Mucosa of descending colon (tissue), 3 donors: ENCODE measurements at regions not wholly inside any gene's neighbourhood (a gene's known extent, or its start where the extent isn't known, plus 50 kb on each side); places are given as distances from the start of the nearest gene placed in this dataset.
A peak's percentile ranks its signal among the peaks of the same experiment; 100 is the strongest.
"Not testable (repeated sequence)": the region's sequence is repeated elsewhere in the genome, so short reads cannot be mapped to it uniquely, and the experiment has no call there.

ENCODE experiments used
- ATAC-seq: fragments of 200-7000 bp; cut with Tn5 transposase; one replicate; pipeline ENCODE4 v1.9.1; 2020; ENCODE audit warnings: mild to moderate bottlenecking, moderate library complexity
- DNase-seq, 3 donors: peaks; one replicate each; pipeline ENCODE4 v3.0.0-alpha.2; 2020
- H3K36me3 ChIP-seq: fragments of 200-600 bp; one replicate; pipeline ENCODE4 v1.8.0; 2021; ENCODE audit warnings: low read depth, mild to moderate bottlenecking
- H3K4me1 ChIP-seq: fragments of 200-600 bp; one replicate; pipeline ENCODE4 v1.8.0; 2021; ENCODE audit warnings: low read depth, mild to moderate bottlenecking
- H3K4me3 ChIP-seq: fragments of 200-600 bp; one replicate; pipeline ENCODE4 v1.8.0; 2021; ENCODE audit warnings: mild to moderate bottlenecking
- H3K9me3 ChIP-seq: fragments of 200-600 bp; one replicate; pipeline ENCODE4 v1.8.0; 2021; ENCODE audit warnings: mild to moderate bottlenecking
- intact Hi-C, 2 donors: fragments of 100-400 bp; cut with DNase I in 1 of 2; cut with micrococcal nuclease in 1 of 2; formaldehyde crosslinking; loops; one replicate each; pipeline versions ENCODE4 v1.11.0 to v1.11.1; 2022; cut with DNase I, micrococcal nuclease
- TF ChIP-seq, protein P1 (sequence below): fragments of 200-600 bp; IDR thresholded peaks from one replicate; pipeline ENCODE4 v1.8.0; 2022; ENCODE audit warnings: antibody characterized with exemption, mild to moderate bottlenecking
- donor health status: DM: no; HTN: no; CAD: no; lungs with moderate emphysema.
- donor health status: DM: no; HTN: no; CAD: no.
- donor health status: DM: no; HTN: yes; CAD: no.

DNA sequence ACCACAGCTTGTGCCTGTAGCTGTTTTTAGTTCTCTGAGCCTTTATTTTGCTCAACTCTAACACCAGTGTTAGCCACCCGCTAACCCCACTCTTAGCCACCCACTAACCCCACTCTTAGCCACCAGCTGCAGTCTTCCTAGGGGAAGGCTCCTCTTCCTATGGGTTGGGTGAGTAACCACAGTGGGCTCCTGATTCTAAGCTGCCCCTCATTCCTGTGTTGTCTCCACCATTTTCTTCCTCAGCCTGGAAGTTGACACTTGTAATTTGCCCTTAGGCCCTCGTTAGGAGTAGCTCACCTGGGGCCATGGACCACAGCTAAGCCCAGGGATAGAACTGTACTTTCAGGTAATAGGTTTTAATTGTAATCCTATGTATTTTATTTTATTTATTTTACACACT, 782.9 kb upstream of the TPTE start:
- no peak for ATAC-seq
- no peaks in the 10 kb centered on the region for H3K4me1 ChIP-seq
- no peak for DNase-seq
- TF ChIP-seq, protein P1, sequence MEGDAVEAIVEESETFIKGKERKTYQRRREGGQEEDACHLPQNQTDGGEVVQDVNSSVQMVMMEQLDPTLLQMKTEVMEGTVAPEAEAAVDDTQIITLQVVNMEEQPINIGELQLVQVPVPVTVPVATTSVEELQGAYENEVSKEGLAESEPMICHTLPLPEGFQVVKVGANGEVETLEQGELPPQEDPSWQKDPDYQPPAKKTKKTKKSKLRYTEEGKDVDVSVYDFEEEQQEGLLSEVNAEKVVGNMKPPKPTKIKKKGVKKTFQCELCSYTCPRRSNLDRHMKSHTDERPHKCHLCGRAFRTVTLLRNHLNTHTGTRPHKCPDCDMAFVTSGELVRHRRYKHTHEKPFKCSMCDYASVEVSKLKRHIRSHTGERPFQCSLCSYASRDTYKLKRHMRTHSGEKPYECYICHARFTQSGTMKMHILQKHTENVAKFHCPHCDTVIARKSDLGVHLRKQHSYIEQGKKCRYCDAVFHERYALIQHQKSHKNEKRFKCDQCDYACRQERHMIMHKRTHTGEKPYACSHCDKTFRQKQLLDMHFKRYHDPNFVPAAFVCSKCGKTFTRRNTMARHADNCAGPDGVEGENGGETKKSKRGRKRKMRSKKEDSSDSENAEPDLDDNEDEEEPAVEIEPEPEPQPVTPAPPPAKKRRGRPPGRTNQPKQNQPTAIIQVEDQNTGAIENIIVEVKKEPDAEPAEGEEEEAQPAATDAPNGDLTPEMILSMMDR: no peak
- H3K36me3 ChIP-seq: no peaks in the 10 kb centered on the region
- no peak overlapping the region for H3K4me3 ChIP-seq
- intact Hi-C loops: no loop called here
- peaks cover 88% of the 10 kb centered on the region for H3K9me3 ChIP-seq

DNA sequence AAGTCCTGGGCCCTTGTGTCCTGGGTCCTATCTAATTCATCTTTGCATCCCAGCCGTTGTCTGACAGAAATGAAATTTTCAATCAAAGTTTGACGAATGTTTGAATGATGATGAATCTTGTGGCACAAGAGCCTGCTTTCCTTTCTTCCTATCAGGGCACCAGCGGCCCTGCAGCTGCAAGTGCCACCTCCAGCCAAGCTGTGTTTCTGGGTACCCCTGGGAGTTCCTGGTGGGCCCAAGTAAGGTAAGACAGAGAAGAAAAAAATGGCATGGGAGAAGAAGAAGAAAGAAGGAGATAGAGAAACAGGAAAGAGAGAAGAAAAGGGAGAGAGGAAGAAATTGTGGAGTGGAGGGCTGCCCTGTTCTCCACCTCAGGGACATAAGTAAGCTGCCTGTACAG, 782.1 kb upstream of the TPTE start:
- TF ChIP-seq, protein P1: no peak
- intact Hi-C loops: no loop called here
- ATAC-seq (no peak), DNase-seq (no peak)
- no peak overlapping the region for H3K4me3 ChIP-seq
- no peaks in the 10 kb centered on the region for H3K4me1 ChIP-seq
- H3K36me3 ChIP-seq: no peaks in the 10 kb centered on the region
- H3K9me3 ChIP-seq: peaks cover 88% of the 10 kb centered on the region

DNA sequence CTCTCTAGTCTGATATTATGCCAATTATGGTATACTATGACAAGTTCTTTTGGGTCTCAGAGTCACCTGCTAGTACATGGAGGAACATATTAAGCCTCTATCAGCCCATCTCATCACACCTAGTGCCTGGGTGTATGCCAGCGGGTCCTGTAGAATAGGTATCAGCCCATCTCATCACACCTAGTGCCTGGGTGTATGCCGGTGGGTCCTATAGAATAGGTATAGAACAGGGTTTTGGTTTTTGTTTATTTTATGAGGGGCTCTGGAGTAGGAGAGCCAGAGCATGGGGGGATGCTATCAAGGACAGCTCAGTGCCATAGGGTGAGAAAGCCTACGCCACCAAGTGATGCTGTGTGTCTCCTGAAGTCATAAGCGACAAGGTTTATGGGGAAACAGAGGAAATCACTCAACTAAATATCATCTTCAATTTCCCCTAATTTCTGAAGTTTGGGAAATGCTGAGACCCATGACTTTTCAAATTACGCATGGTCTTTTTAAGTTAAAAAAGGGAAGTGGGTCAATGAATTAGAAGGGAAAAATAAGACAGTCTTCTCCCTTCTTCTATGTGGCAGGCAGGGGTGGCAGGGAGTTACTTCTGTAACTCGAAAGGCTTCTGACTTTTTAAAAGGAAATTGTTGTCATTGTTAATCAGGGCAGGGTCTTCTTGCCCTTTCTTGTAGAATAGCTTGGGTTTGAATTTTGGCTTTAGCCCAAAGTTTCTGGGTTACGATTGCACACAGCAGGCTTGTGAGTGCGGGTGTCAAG, 781.0 kb upstream of the TPTE start:
- ATAC-seq, H3K36me3 ChIP-seq, H3K4me1 ChIP-seq, DNase-seq, intact Hi-C loops, H3K4me3 ChIP-seq: not testable (repeated sequence)
- H3K9me3 ChIP-seq: peaks cover 91% of the 10 kb centered on the region

DNA sequence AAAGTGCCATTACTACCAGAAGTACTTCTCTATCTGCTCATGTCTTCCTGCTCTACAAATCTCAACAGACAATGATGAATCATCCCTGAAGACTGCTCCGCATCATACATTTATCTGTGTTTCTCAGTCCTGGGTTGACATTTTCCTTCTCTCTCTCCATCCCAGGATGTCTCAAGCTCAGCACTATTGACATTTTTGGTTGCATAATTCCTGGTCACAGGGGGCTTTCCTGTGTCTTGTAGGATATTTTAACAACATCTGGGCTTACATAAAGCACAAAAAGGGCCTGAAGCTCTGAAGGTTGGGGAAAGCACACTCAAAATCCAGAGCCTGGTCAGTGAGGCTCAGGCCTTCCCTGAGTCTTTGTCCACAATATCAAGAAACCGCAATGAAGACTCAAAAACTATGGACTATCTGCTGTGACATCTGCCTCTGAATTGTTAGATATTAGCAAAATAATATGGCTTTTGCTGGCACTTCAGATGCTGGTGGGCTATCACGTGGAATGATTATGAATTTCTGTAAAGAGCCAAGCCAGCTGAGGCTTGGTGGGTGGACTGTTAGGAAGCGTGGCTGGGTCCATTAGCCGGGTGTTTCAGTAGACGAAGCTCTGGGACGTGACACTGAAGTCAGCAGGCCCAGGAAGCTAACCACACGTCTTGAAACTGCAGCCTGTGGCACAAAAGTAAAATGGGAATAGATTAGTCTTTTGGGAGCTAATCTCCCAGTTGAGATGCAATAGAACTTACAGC, 780.2 kb upstream of the TPTE start:
- ATAC-seq, H3K4me3 ChIP-seq, H3K4me1 ChIP-seq, intact Hi-C loops, H3K36me3 ChIP-seq, DNase-seq: not testable (repeated sequence)
- peaks cover 91% of the 10 kb centered on the region for H3K9me3 ChIP-seq

DNA sequence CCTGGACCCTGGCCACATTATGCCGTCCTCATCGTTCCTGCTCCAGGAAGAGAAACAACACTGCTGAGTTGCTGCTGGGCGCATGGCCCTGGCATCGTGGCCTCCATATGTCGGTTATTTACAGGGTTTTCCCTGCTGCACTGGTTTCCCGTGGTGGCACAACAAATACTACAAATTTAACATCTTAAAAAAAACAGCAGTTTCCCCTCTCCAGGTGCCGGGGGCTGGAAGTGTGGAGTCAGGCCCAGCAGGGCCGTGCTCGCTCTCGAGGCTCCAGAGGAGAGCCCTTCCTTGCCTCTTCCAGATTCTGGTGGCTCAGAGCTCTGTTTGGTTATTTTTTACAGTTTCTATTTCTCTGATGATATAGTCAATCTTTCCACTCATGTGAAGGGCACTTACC, 777.8 kb upstream of the TPTE start:
- H3K36me3 ChIP-seq, H3K4me1 ChIP-seq, H3K4me3 ChIP-seq, DNase-seq, intact Hi-C loops, ATAC-seq: not testable (repeated sequence)
- peaks cover 89% of the 10 kb centered on the region for H3K9me3 ChIP-seq

DNA sequence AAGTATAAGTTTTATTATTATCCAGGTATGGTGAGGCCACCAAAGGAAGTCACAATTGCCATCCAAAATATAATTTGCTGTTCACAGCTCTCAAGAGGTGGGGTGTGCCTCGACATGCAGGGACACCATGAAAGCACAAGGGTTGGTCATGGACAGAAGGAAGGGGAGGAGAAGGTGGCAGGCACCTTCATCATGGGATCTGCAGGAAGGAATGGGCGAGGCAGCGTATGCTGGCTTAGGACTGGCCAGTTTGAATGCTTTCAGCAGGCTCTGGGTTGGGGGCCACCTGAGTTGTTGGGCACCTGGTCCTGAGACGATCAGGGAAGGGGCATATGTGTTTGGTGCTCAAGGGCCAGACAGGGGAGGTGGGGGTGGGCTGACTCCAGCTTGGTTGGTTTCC, 777.2 kb upstream of the TPTE start:
- not testable (repeated sequence) for DNase-seq, ATAC-seq
- H3K9me3 ChIP-seq: peaks cover 88% of the 10 kb centered on the region

DNA sequence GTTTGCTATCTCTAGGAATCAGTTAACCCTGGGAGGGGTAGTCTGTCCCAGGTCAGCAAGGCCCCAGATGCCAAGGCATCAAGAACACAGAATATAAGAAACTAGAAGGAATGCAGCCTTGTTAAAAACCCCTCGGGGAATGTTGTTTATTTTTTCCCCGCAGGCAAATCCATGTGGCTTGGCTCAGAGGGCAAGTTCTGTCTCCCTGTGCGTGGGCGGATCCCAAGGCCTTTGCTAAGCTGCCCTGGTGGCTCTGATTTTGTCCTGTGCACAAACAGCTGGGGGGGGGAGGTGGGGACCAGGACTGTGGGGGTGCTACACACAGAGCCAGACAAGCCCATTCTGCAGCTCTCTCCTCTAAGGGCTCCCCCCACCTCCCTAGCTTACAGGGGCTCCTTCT, 776.8 kb upstream of the TPTE start:
- H3K36me3 ChIP-seq, H3K4me1 ChIP-seq, intact Hi-C loops, H3K4me3 ChIP-seq: not testable (repeated sequence)
- ATAC-seq (peak; percentile 18), DNase-seq (peak in 1 of 3 donors; percentile 14)
- H3K9me3 ChIP-seq: peaks cover 88% of the 10 kb centered on the region

More for the DNA sequence above, 777.2 kb upstream of the TPTE start:
- intact Hi-C loops, H3K36me3 ChIP-seq, H3K4me3 ChIP-seq, H3K4me1 ChIP-seq: not testable (repeated sequence)

DNA sequence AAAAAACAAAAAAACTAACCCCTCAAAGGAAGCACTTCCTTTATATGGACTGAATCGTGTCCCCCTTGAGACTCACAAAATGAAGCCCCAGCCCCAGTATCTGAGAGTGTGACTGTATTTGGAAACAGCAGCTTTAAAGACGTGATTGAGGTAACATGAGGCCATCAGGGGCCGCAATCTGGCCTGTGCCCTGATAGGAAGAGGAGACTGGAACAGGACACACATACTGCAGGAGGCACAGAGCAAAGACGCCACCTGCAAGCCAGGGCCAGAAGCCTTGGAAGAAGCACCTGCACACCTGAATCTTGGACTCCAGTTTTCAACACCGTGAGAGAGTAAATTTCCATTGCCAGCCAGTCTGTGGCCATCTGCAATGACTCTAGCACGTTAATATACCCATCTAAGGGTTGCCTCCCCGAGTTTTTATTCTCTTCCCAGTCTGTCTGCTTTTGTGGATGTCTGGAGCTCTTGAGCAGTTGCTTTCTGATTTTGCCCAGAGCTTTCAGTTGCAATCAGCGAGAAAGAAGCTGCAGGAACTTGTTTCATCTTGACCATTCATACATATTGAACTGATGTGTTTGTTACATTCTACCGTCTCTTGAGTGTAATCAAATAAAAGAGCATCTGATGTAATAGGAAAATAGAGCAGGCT, 775.8 kb upstream of the TPTE start:
- intact Hi-C loops, DNase-seq, H3K4me3 ChIP-seq, H3K4me1 ChIP-seq, ATAC-seq, H3K36me3 ChIP-seq: not testable (repeated sequence)
- H3K9me3 ChIP-seq: peaks cover 88% of the 10 kb centered on the region

DNA sequence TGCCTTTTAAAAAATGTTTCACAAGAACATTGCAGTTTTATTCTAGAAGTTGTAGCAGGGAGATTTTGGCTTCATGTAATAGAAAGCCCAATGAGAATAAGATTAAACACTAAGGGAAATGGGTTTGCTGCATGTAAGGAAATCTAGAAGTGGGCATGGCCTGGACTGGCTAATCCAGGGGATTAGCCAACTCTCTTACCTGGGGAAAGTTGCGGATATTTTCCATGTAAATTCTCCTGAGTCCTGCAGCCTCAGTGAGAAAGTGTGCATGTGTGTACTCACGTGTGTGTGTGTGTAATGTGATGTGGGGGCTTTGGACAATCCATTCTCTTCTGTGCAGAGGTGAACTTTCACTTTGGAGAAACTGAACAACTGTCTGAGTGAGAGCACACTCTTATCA, 775.1 kb upstream of the TPTE start:
- ATAC-seq, DNase-seq, H3K4me1 ChIP-seq, intact Hi-C loops, H3K4me3 ChIP-seq, H3K36me3 ChIP-seq: not testable (repeated sequence)
- peaks cover 89% of the 10 kb centered on the region for H3K9me3 ChIP-seq

DNA sequence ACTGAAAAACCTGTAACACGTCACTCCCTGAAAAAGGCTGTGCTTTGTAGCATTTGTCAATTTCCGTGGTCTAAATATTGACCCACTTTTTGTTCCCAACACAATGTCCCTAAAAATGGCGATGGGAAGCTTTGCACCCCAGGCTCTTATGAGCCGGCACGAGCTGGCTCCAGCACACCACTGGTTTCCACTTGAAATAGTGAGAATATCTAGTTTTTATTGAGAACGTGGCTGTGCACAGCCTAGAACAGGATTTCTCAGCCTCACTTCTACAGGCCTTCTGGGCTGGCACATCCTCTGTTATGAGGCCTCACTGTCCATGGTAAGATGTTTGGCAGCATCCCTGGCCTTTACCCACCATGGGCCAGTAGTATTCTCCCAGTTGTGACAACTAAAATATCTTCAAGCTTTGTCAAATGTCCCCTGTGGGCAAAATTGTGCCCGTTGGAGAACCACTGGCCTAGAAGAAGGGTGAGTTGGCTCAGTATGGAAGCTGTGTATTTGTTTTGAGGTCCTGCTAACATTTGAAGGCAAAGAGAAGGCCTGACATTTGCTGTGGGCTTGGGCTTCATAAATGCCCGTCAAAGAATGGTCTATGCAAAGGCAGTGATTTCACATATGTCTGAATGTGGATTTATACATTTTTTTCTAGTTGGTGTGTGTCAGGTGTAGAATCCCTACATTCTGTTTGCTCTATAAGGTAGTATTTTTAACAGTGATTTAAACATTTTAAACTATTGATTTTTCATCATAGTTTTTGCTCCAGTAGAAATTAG, 774.4 kb upstream of the TPTE start:
- H3K36me3 ChIP-seq, H3K4me1 ChIP-seq, intact Hi-C loops, DNase-seq, H3K4me3 ChIP-seq, ATAC-seq: not testable (repeated sequence)
- peaks cover 83% of the 10 kb centered on the region for H3K9me3 ChIP-seq

DNA sequence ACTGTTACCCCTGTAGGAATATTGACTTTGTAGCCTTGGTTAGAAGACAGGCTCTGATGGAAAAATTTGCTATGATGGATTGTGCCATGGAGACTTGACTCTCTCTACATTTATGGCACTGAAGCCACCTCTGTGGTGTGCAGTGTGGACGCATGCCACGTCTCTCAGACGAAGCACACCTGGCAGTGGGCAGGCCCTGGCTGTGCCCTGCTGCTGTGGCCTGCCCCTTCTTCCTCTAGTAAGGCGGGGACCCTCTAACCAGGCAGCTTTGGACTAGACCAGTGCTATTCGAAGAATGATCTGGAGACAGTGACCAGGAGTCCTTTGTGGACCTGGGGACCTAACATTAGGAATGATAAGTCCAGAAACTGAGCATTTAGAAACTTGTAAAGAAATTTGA, 773.5 kb upstream of the TPTE start:
- H3K4me1 ChIP-seq, H3K36me3 ChIP-seq, DNase-seq, ATAC-seq, intact Hi-C loops, H3K4me3 ChIP-seq: not testable (repeated sequence)
- H3K9me3 ChIP-seq: peaks cover 86% of the 10 kb centered on the region
